Activated naive CD8-positive, alpha-beta T cell treated with anti-CD3 and anti-CD28 coated beads for 36 hours (primary cell): ENCODE measurements at regions not wholly inside any gene's neighbourhood (a gene's known extent, or its start where the extent isn't known, plus 50 kb on each side); places are given as distances from the start of the nearest gene placed in this dataset.
"Not testable (repeated sequence)": the region's sequence is repeated elsewhere in the genome, so short reads cannot be mapped to it uniquely, and the experiment has no call there.

Experiments
- DNase-seq: peaks from one replicate; pipeline ENCODE4 v3.0.0; 2021
- H3K27ac Mint-ChIP-seq: one replicate; pipeline ENCODE4 v1.8.0; 2022; ENCODE audit warnings: mild to moderate bottlenecking, moderate library complexity, mixed read lengths
- H3K27me3 Mint-ChIP-seq: one replicate; pipeline ENCODE4 v1.8.0; 2022; ENCODE audit warnings: mild to moderate bottlenecking, mixed read lengths
- H3K36me3 Mint-ChIP-seq: one replicate; pipeline ENCODE4 v1.8.0; 2021; ENCODE audit warnings: mild to moderate bottlenecking, mixed read lengths
- H3K4me1 Mint-ChIP-seq: one replicate; pipeline ENCODE4 v1.8.0; 2021; ENCODE audit warnings: mixed read lengths
- H3K4me3 Mint-ChIP-seq: one replicate; pipeline ENCODE4 v1.8.0; 2022; ENCODE audit warnings: mild to moderate bottlenecking, moderate library complexity, mixed read lengths
- H3K9me3 Mint-ChIP-seq: one replicate; pipeline ENCODE4 v1.8.0; 2022; ENCODE audit warnings: mixed read lengths

GRCh38 chr13:63840551-63841421 is 2425.1 kb upstream of the PCDH20 start:
- Mint-ChIP-seq H3K36me3 (no peaks in the 10 kb centered on the region), H3K27me3 (no peaks in the 10 kb centered on the region), H3K4me1 (no peaks in the 10 kb centered on the region), H3K27ac (no peak overlapping the region), H3K4me3 (no peak overlapping the region), H3K9me3 (peaks cover 5% of the 10 kb centered on the region)
- DNase-seq: no peak

- no peak for DNase-seq
- no peaks in the 10 kb centered on the region for H3K36me3 Mint-ChIP-seq
- H3K4me1 Mint-ChIP-seq: no peaks in the 10 kb centered on the region
- H3K9me3 Mint-ChIP-seq: peaks cover 5% of the 10 kb centered on the region
- no peak overlapping the region for H3K4me3 Mint-ChIP-seq
- H3K27ac Mint-ChIP-seq: no peak overlapping the region
- H3K27me3 Mint-ChIP-seq: no peaks in the 10 kb centered on the region
These were observed 2422.9 kb upstream of the PCDH20 start for GRCh38 chr13:63838366-63839110.

- H3K9me3 Mint-ChIP-seq, H3K36me3 Mint-ChIP-seq, H3K4me1 Mint-ChIP-seq, H3K27ac Mint-ChIP-seq, DNase-seq, H3K4me3 Mint-ChIP-seq, H3K27me3 Mint-ChIP-seq: not testable (repeated sequence)
These were observed 2422.1 kb upstream of the PCDH20 start for GRCh38 chr13:63837701-63838100.

DNA sequence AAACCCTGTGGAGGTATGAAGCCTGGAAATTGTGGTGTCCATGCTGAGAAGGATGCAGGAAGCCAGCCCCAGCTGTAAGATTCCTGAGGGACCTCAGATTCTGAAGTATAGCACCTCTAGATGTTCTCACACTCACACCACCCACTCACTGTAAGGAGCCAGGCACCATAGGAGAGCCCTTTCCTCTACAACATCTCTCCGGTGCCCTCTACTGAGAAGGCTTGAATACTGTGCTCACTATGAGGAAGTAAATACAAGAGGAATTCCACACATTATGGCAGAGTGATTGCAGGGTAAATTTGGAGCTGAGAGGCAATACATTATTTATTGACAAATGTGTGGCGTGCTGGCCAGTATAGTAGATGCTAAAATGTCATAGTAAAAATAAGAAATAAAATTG is 2414.0 kb upstream of the PCDH20 start:
- H3K36me3 Mint-ChIP-seq, H3K4me3 Mint-ChIP-seq, H3K4me1 Mint-ChIP-seq, H3K27ac Mint-ChIP-seq, H3K27me3 Mint-ChIP-seq, H3K9me3 Mint-ChIP-seq, DNase-seq: not testable (repeated sequence)

GRCh38 chr13:63821785-63822184 is 2406.1 kb upstream of the PCDH20 start:
- not testable (repeated sequence) for H3K4me3 Mint-ChIP-seq, H3K27me3 Mint-ChIP-seq, H3K27ac Mint-ChIP-seq

DNA sequence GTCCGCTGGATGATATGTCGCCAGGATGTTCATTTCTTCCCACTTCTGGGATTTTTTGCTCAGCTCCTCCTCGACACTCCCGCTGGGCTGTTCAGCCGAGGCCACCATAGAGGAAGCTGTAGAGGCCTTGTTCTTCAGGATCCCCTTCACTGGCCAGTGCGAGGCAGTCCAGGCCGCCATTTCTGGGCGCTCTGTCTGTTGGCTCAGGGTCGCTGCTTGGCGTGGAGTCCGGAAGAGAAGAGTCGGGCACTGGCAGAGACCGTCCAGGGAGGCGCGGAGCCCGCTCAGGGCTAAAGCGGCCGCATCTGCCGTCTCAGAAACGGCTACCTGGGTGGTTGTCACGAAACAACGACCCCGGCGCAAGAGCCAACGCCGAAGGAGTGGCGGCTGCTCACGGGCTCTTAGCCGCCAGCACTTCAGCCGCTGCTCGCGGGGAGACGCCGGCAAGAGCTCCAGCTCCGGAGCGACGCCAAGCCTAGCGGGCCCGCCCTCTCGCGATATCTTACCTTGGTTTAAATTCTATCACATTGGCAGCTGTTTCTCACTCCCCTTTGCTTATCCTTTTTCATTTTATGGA is 2395.9 kb upstream of the PCDH20 start:
- H3K4me1 Mint-ChIP-seq, H3K9me3 Mint-ChIP-seq, H3K36me3 Mint-ChIP-seq, H3K27me3 Mint-ChIP-seq, H3K27ac Mint-ChIP-seq, H3K4me3 Mint-ChIP-seq, DNase-seq: not testable (repeated sequence)

More at GRCh38 chr13:63821785-63822184, 2406.1 kb upstream of the PCDH20 start:
- H3K9me3 Mint-ChIP-seq, H3K4me1 Mint-ChIP-seq, DNase-seq, H3K36me3 Mint-ChIP-seq: not testable (repeated sequence)

DNA sequence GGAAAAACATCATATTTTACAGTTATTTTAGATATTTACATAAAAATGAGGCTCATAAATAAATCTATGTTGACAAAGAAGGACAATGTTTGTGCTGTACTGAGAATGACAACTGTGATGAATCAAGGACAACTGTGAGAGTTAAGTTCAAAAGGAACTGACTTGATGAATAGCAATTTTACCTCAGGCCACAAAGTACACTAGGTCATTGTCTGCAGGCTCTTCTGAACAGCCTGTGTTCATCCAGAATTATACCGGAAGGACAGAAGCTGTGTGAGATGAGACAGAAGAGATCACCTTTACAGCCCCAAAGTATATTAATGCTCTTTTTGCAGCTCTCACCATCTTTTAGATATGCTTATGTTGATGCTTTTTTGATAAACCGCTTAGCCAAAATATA is 2375.5 kb upstream of the PCDH20 start:
- not testable (repeated sequence) for DNase-seq, H3K27me3 Mint-ChIP-seq, H3K4me3 Mint-ChIP-seq, H3K27ac Mint-ChIP-seq, H3K36me3 Mint-ChIP-seq, H3K4me1 Mint-ChIP-seq, H3K9me3 Mint-ChIP-seq

DNA sequence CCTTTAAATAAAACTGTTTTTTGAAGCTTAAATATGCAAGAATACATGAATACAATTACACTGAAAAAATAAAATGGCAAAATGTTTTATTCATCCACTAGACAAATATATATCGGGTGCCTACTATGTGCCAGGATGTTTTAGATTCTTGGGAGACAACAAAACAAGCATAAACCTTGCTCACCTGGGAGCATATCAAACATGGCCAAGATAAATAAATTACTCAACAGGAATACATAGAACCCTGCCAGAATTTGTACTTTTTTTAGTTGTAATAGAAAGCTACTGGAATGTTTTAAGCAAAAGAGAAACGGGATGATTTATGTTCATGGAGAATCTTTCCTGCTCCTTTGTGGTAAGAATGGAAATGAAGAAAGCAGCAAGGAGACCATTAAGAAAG is 2358.5 kb upstream of the PCDH20 start:
- H3K27me3 Mint-ChIP-seq: no peaks in the 10 kb centered on the region
- no peaks in the 10 kb centered on the region for H3K4me1 Mint-ChIP-seq
- no peaks in the 10 kb centered on the region for H3K36me3 Mint-ChIP-seq
- no peak overlapping the region for H3K4me3 Mint-ChIP-seq
- no peak overlapping the region for H3K27ac Mint-ChIP-seq
- peaks cover 4% of the 10 kb centered on the region for H3K9me3 Mint-ChIP-seq
- no peak for DNase-seq

DNA sequence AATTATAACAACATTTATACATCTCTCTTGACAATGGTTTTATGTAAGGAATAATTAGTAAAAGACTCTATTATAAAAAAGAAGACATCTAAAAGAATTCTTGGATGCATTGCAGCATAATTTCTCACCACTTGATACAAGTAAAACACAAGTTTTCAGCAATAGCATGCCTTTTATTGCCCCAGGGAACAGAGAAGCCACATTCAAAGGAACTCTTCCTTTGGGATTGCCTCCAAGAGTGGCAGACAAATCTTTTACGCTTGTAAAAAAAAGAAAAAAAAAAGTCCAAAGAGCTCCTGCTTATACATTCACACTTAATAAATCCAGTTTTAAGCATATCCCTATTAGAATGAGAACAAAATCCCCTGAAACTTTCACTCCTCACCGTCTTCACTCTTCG is 2357.8 kb upstream of the PCDH20 start:
- H3K36me3 Mint-ChIP-seq: no peaks in the 10 kb centered on the region
- H3K27ac Mint-ChIP-seq: no peak overlapping the region
- H3K4me1 Mint-ChIP-seq: no peaks in the 10 kb centered on the region
- no peak overlapping the region for H3K4me3 Mint-ChIP-seq
- H3K9me3 Mint-ChIP-seq: peaks cover 4% of the 10 kb centered on the region
- H3K27me3 Mint-ChIP-seq: no peaks in the 10 kb centered on the region
- no peak for DNase-seq

GRCh38 chr13:63757683-63758082 is 2342.0 kb upstream of the PCDH20 start:
- DNase-seq, H3K27ac Mint-ChIP-seq, H3K4me3 Mint-ChIP-seq, H3K36me3 Mint-ChIP-seq, H3K27me3 Mint-ChIP-seq, H3K9me3 Mint-ChIP-seq, H3K4me1 Mint-ChIP-seq: not testable (repeated sequence)

DNA sequence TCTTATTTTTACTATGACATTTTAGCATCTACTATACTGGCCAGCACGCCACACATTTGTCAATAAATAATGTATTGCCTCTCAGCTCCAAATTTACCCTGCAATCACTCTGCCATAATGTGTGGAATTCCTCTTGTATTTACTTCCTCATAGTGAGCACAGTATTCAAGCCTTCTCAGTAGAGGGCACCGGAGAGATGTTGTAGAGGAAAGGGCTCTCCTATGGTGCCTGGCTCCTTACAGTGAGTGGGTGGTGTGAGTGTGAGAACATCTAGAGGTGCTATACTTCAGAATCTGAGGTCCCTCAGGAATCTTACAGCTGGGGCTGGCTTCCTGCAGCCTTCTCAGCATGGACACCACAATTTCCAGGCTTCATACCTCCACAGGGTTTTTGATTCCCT is 2334.2 kb upstream of the PCDH20 start:
- H3K4me3 Mint-ChIP-seq, H3K36me3 Mint-ChIP-seq, H3K4me1 Mint-ChIP-seq, H3K9me3 Mint-ChIP-seq, H3K27ac Mint-ChIP-seq, DNase-seq, H3K27me3 Mint-ChIP-seq: not testable (repeated sequence)

DNA sequence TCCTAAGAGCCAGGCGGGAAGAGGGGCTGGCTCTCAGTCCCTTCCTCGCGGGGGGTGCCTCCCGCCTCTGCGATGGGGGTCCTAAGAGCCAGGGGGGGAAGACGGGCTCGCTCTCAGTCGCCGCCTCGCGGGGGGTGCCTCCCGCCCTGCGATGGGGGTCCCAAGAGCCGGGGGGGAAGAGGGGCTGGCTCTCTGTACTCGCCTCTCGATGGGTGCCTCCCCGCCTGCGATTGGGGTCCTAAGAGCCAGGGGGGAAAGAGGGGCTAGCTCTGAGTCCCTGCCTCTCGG is 2326.1 kb upstream of the PCDH20 start:
- not testable (repeated sequence) for H3K36me3 Mint-ChIP-seq, H3K27me3 Mint-ChIP-seq, H3K4me1 Mint-ChIP-seq, H3K4me3 Mint-ChIP-seq, DNase-seq, H3K27ac Mint-ChIP-seq, H3K9me3 Mint-ChIP-seq

DNA sequence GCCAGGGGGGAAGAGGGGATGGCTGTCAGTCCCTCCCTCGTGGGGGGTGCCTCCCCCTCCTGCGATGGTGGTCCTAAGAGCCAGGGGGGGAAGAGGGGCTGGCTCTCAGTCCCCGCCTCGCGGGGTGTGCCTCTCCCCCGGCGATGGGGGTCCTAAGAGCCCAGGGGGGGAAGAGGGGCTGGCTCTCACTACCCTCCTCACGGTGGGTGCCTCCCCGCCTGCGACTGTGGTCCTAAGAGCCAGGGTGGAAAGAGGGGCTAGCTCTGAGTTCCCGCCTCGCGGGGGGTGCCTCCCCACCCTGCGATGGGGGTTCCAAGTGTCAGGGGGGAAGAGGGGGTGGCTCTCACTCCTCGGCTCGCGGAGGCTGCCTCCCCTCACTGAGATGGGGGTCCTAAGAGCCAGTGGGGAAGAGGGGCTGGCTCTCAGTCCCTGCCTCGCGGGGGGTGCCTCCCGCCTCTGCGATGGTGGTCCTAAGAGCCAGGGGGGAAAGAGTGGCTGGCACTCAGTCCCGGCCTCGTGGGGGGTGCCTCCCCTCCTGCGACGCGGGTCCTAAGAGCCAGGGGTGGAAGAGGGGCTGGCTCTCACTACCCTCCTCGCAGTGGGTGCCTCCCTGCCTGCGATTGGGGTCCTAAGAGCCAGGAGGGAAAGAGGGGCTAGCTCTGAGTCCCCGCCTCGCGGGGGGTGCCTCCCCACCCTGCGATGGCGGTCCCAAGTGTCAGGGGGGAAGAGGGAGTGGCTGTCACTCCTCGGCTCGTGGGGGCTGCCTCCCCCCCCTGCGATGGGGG is 2325.6 kb upstream of the PCDH20 start:
- Mint-ChIP-seq H3K4me1 (no peaks in the 10 kb centered on the region), H3K27ac (no peak overlapping the region), H3K27me3 (no peaks in the 10 kb centered on the region), H3K9me3 (peaks cover 5% of the 10 kb centered on the region), H3K4me3 (no peak overlapping the region), H3K36me3 (no peaks in the 10 kb centered on the region)
- no peak for DNase-seq

DNA sequence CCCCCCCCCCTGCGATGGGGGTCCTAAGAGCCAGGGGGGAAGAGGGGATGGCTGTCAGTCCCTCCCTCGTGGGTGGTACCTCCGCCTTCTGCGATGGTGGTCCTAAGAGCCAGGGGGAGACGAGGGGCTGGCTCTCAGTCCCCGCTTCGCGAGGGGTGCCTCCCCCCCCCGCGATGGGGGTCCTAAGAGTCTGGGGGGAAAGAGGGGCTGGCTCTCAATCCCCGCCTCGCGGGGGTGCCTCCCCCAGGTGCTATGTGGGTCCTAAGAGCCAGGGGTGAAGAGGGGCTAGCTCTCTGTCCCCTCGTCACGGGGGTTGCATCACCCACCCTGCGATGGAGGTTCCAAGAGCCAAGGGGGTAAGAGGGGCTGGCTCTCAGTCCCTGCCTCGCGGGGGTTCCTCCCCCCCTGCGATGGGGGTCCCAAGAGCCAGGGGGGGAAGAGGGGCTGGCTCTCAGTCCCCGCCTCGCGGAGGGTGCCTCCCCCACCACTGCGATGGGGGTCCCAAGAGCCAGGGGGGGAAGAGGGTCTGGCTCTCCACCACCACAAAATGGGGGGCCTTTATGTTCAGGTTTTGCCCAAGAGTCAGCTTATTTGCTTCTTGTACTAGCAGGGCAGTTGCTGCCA is 2323.6 kb upstream of the PCDH20 start:
- H3K9me3 Mint-ChIP-seq, DNase-seq, H3K4me1 Mint-ChIP-seq, H3K36me3 Mint-ChIP-seq, H3K4me3 Mint-ChIP-seq, H3K27ac Mint-ChIP-seq, H3K27me3 Mint-ChIP-seq: not testable (repeated sequence)

GRCh38 chr13:63737418-63737817 is 2321.8 kb upstream of the PCDH20 start:
- Mint-ChIP-seq H3K4me1 (no peaks in the 10 kb centered on the region), H3K27me3 (no peaks in the 10 kb centered on the region), H3K9me3 (peaks cover 4% of the 10 kb centered on the region), H3K36me3 (no peaks in the 10 kb centered on the region), H3K27ac (no peak overlapping the region), H3K4me3 (no peak overlapping the region)
- DNase-seq: no peak
